Smooth muscle cell (in vitro differentiated cells): ENCODE measurements at regions not wholly inside any gene's neighbourhood (a gene's known extent, or its start where the extent isn't known, plus 50 kb on each side); places are given as distances from the start of the nearest gene placed in this dataset.

Experiments
- DNase-seq: peaks from one replicate; lab custom pipeline; 2025; ENCODE audit not compliant: unreplicated experiment; lab: John Stamatoyannopoulos, UW
- H2AFZ ChIP-seq: fragments of 200-600 bp; sonication (generic); 2 replicates; pipeline ENCODE4 v1.6.0; 2016; ENCODE audit warnings: antibody characterized with exemption, low read depth, mild to moderate bottlenecking
- H3F3A ChIP-seq: fragments of 200-600 bp; sonication (generic); 2 replicates; pipeline ENCODE4 v1.6.0; 2017; ENCODE audit warnings: antibody characterized with exemption, low read depth
- H3K27ac ChIP-seq: fragments of 200-600 bp; sonication (generic); 2 replicates; pipeline ENCODE4 v1.5.1; 2016; ENCODE audit warnings: low read depth, mild to moderate bottlenecking
- H3K27me3 ChIP-seq: fragments of 200-600 bp; sonication (generic); 2 replicates; pipeline ENCODE4 v1.6.1; 2016; ENCODE audit warnings: low read depth, mild to moderate bottlenecking
- H3K36me3 ChIP-seq: fragments of 200-600 bp; sonication (generic); 2 replicates; pipeline ENCODE4 v1.5.1; 2016; ENCODE audit warnings: low read depth
- H3K4me1 ChIP-seq: fragments of 200-600 bp; sonication (generic); 2 replicates; pipeline ENCODE4 v1.5.1; 2016; ENCODE audit warnings: low read depth
- H3K4me2 ChIP-seq: fragments of 200-600 bp; sonication (generic); 2 replicates; pipeline ENCODE4 v1.6.0; 2016; ENCODE audit warnings: mild to moderate bottlenecking
- H3K4me3 ChIP-seq: fragments of 200-600 bp; sonication (generic); 2 replicates; pipeline ENCODE4 v1.5.1; 2016; ENCODE audit warnings: mild to moderate bottlenecking
- H3K79me2 ChIP-seq: fragments of 200-600 bp; sonication (generic); 2 replicates; pipeline ENCODE4 v1.6.0; 2016; ENCODE audit warnings: low read depth, mild to moderate bottlenecking
- H3K9ac ChIP-seq: fragments of 200-600 bp; sonication (generic); 2 replicates; pipeline ENCODE4 v1.6.0; 2016; ENCODE audit warnings: low read depth
- H3K9me3 ChIP-seq: fragments of 200-600 bp; sonication (generic); replicated peaks from 2 replicates; pipeline ENCODE4 v1.5.1; 2016; ENCODE audit warnings: low read depth
- H4K20me1 ChIP-seq: fragments of 200-600 bp; sonication (generic); 2 replicates; pipeline ENCODE4 v1.6.0; 2016; ENCODE audit warnings: low read depth
- CTCF ChIP-seq: fragments of 200-600 bp; sonication (generic); IDR thresholded peaks from 2 replicates; pipeline ENCODE4 v1.5.1; 2017; ENCODE audit warnings: borderline replicate concordance, mild to moderate bottlenecking, antibody characterized with exemption; ENCODE audit not compliant: insufficient read depth, poor library complexity, severe bottlenecking
- WGBS: methylation state at CpG from one replicate; pipeline ENCODE4 v1.1.7; 2016; ENCODE audit warnings: low lambda C conversion rate; 5-methylcytosine and 5-hydroxymethylcytosine counted together

GRCh38 chr7:45993621-45994020, 72.5 kb upstream of the IGFBP3 start:
- no peaks in the 10 kb centered on the region for H3K9me3 ChIP-seq
- no peak overlapping the region for H2AFZ ChIP-seq
- H3K4me2 ChIP-seq = no peak overlapping the region
- no peaks in the 10 kb centered on the region for H4K20me1 ChIP-seq
- no peak overlapping the region for H3K4me3 ChIP-seq
- no peak for DNase-seq
- no peaks in the 10 kb centered on the region for H3K4me1 ChIP-seq
- H3K9ac ChIP-seq = no peak overlapping the region
- H3K79me2 ChIP-seq = no peaks in the 10 kb centered on the region
- peaks cover 6% of the 10 kb centered on the region for H3K36me3 ChIP-seq
- TF ChIP-seq CTCF = no peak
- H3F3A ChIP-seq = no peaks in the 10 kb centered on the region
- no peaks in the 10 kb centered on the region for H3K27me3 ChIP-seq
- H3K27ac ChIP-seq = no peak overlapping the region

- Histone ChIP-seq H3K4me2 (no peak overlapping the region), H3K4me3 (no peak overlapping the region), H3K4me1 (no peaks in the 10 kb centered on the region), H3K36me3 (peaks cover 6% of the 10 kb centered on the region), H4K20me1 (no peaks in the 10 kb centered on the region), H3K27me3 (no peaks in the 10 kb centered on the region), H3K9me3 (no peaks in the 10 kb centered on the region), H3K79me2 (no peaks in the 10 kb centered on the region), H3K9ac (no peak overlapping the region), H3F3A (no peaks in the 10 kb centered on the region), H2AFZ (no peak overlapping the region), H3K27ac (no peak overlapping the region)
- 70% methylated on average over 4 of the region's 4 CpGs for WGBS
- no peak for DNase-seq
- TF ChIP-seq CTCF = no peak
Observed at GRCh38 chr7:45992826-45993225, 71.8 kb upstream of the IGFBP3 start.

GRCh38 chr7:45990276-45990675, 69.2 kb upstream of the IGFBP3 start:
- Histone ChIP-seq H3K79me2 (no peaks in the 10 kb centered on the region), H3K4me1 (no peaks in the 10 kb centered on the region), H3K9me3 (no peaks in the 10 kb centered on the region), H4K20me1 (no peaks in the 10 kb centered on the region), H3K9ac (no peak overlapping the region), H3K36me3 (no peaks in the 10 kb centered on the region), H3K4me3 (no peak overlapping the region), H3K4me2 (no peak overlapping the region), H3F3A (no peaks in the 10 kb centered on the region), H3K27me3 (no peaks in the 10 kb centered on the region), H2AFZ (no peak overlapping the region), H3K27ac (no peak overlapping the region)
- 47% methylated on average over 3 of the region's 3 CpGs for WGBS
- no peak for TF ChIP-seq CTCF
- DNase-seq = no peak

GRCh38 chr7:45988405-45989057, 67.5 kb upstream of the IGFBP3 start:
- Histone ChIP-seq H3K27ac (no peak overlapping the region), H3K27me3 (no peaks in the 10 kb centered on the region), H3K4me1 (no peaks in the 10 kb centered on the region), H3F3A (no peaks in the 10 kb centered on the region), H4K20me1 (no peaks in the 10 kb centered on the region), H3K79me2 (no peaks in the 10 kb centered on the region), H3K4me3 (no peak overlapping the region), H3K9me3 (no peaks in the 10 kb centered on the region), H2AFZ (no peak overlapping the region), H3K36me3 (no peaks in the 10 kb centered on the region), H3K9ac (no peak overlapping the region), H3K4me2 (no peak overlapping the region)
- TF ChIP-seq CTCF = no peak
- DNase-seq = no peak
- WGBS = 91% methylated on average over 9 of the region's 9 CpGs
